Endothelial cell (in vitro differentiated cells): ENCODE measurements at regions not wholly inside any gene's neighbourhood (a gene's known extent, or its start where the extent isn't known, plus 50 kb on each side); places are given as distances from the start of the nearest gene placed in this dataset.

Experiments
- DNase-seq: peaks from one replicate; pipeline ENCODE4 v3.0.0; 2021; ENCODE audit warnings: low spot score
- H3K27ac Mint-ChIP-seq: one replicate; pipeline ENCODE4 v1.8.0; 2021; ENCODE audit warnings: mixed read lengths, inconsistent platforms; ENCODE audit not compliant: unreplicated experiment
- H3K27me3 Mint-ChIP-seq: one replicate; pipeline ENCODE4 v1.8.0; 2021; ENCODE audit warnings: mild to moderate bottlenecking, moderate library complexity, mixed read lengths, inconsistent platforms; ENCODE audit not compliant: unreplicated experiment
- H3K36me3 Mint-ChIP-seq: one replicate; pipeline ENCODE4 v1.8.0; 2021; ENCODE audit warnings: mild to moderate bottlenecking, low read depth, mixed read lengths, inconsistent platforms; ENCODE audit not compliant: unreplicated experiment
- H3K4me1 Mint-ChIP-seq: one replicate; pipeline ENCODE4 v1.8.0; 2021; ENCODE audit warnings: mild to moderate bottlenecking, mixed read lengths, inconsistent platforms; ENCODE audit not compliant: unreplicated experiment
- H3K4me3 Mint-ChIP-seq: one replicate; pipeline ENCODE4 v1.8.0; 2021; ENCODE audit warnings: mild to moderate bottlenecking, mixed read lengths, inconsistent platforms; ENCODE audit not compliant: unreplicated experiment
- H3K9me3 Mint-ChIP-seq: one replicate; pipeline ENCODE4 v1.8.0; 2021; ENCODE audit warnings: mixed read lengths, inconsistent platforms; ENCODE audit not compliant: unreplicated experiment
- TF ChIP-seq, protein P1 (sequence below): fragments of 200-600 bp; sonication (generic); IDR thresholded peaks from one replicate; pipeline ENCODE4 v1.5.0; 2021; ENCODE audit warnings: antibody characterized with exemption; ENCODE audit not compliant: unreplicated experiment

GRCh38 chr5:30808996-30809395 is 384.5 kb upstream of the CDH6 start:
- TF ChIP-seq, protein P1, sequence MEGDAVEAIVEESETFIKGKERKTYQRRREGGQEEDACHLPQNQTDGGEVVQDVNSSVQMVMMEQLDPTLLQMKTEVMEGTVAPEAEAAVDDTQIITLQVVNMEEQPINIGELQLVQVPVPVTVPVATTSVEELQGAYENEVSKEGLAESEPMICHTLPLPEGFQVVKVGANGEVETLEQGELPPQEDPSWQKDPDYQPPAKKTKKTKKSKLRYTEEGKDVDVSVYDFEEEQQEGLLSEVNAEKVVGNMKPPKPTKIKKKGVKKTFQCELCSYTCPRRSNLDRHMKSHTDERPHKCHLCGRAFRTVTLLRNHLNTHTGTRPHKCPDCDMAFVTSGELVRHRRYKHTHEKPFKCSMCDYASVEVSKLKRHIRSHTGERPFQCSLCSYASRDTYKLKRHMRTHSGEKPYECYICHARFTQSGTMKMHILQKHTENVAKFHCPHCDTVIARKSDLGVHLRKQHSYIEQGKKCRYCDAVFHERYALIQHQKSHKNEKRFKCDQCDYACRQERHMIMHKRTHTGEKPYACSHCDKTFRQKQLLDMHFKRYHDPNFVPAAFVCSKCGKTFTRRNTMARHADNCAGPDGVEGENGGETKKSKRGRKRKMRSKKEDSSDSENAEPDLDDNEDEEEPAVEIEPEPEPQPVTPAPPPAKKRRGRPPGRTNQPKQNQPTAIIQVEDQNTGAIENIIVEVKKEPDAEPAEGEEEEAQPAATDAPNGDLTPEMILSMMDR, result no peak
- H3K4me3 Mint-ChIP-seq, result no peak overlapping the region
- DNase-seq, result peak; percentile 9
- H3K27ac Mint-ChIP-seq, result no peak overlapping the region
- no peaks in the 10 kb centered on the region for H3K36me3 Mint-ChIP-seq
- no peaks in the 10 kb centered on the region for H3K9me3 Mint-ChIP-seq
- no peaks in the 10 kb centered on the region for H3K4me1 Mint-ChIP-seq
- no peaks in the 10 kb centered on the region for H3K27me3 Mint-ChIP-seq

- no peaks in the 10 kb centered on the region for H3K27me3 Mint-ChIP-seq
- DNase-seq, result no peak
- TF ChIP-seq, protein P1, result no peak
- no peaks in the 10 kb centered on the region for H3K36me3 Mint-ChIP-seq
- no peak overlapping the region for H3K4me3 Mint-ChIP-seq
- H3K4me1 Mint-ChIP-seq, result no peaks in the 10 kb centered on the region
- no peaks in the 10 kb centered on the region for H3K9me3 Mint-ChIP-seq
- H3K27ac Mint-ChIP-seq, result no peak overlapping the region
Observed at GRCh38 chr5:30804739-30805505, 388.6 kb upstream of the CDH6 start.

- no peaks in the 10 kb centered on the region for H3K9me3 Mint-ChIP-seq
- DNase-seq, result no peak
- no peaks in the 10 kb centered on the region for H3K27me3 Mint-ChIP-seq
- TF ChIP-seq, protein P1, result no peak
- no peaks in the 10 kb centered on the region for H3K36me3 Mint-ChIP-seq
- no peak overlapping the region for H3K27ac Mint-ChIP-seq
- no peaks in the 10 kb centered on the region for H3K4me1 Mint-ChIP-seq
- H3K4me3 Mint-ChIP-seq, result no peak overlapping the region
Observed at GRCh38 chr5:30802961-30803705, 390.4 kb upstream of the CDH6 start.

GRCh38 chr5:30781643-30782042 is 411.8 kb upstream of the CDH6 start:
- TF ChIP-seq, protein P1, result no peak
- H3K36me3 Mint-ChIP-seq, result no peaks in the 10 kb centered on the region
- H3K9me3 Mint-ChIP-seq, result no peaks in the 10 kb centered on the region
- no peaks in the 10 kb centered on the region for H3K4me1 Mint-ChIP-seq
- no peak overlapping the region for H3K27ac Mint-ChIP-seq
- no peak for DNase-seq
- no peak overlapping the region for H3K4me3 Mint-ChIP-seq
- H3K27me3 Mint-ChIP-seq, result peaks cover 1% of the 10 kb centered on the region
